Endothelial cell (in vitro differentiated cells): ENCODE measurements at regions not wholly inside any gene's neighbourhood (a gene's known extent, or its start where the extent isn't known, plus 50 kb on each side); places are given as distances from the start of the nearest gene placed in this dataset.

Experiments
- DNase-seq: peaks from one replicate; pipeline ENCODE4 v3.0.0; 2021; ENCODE audit warnings: low spot score
- H3K27ac Mint-ChIP-seq: one replicate; pipeline ENCODE4 v1.8.0; 2021; ENCODE audit warnings: mixed read lengths, inconsistent platforms; ENCODE audit not compliant: unreplicated experiment
- H3K27me3 Mint-ChIP-seq: one replicate; pipeline ENCODE4 v1.8.0; 2021; ENCODE audit warnings: mild to moderate bottlenecking, moderate library complexity, mixed read lengths, inconsistent platforms; ENCODE audit not compliant: unreplicated experiment
- H3K36me3 Mint-ChIP-seq: one replicate; pipeline ENCODE4 v1.8.0; 2021; ENCODE audit warnings: mild to moderate bottlenecking, low read depth, mixed read lengths, inconsistent platforms; ENCODE audit not compliant: unreplicated experiment
- H3K4me1 Mint-ChIP-seq: one replicate; pipeline ENCODE4 v1.8.0; 2021; ENCODE audit warnings: mild to moderate bottlenecking, mixed read lengths, inconsistent platforms; ENCODE audit not compliant: unreplicated experiment
- H3K4me3 Mint-ChIP-seq: one replicate; pipeline ENCODE4 v1.8.0; 2021; ENCODE audit warnings: mild to moderate bottlenecking, mixed read lengths, inconsistent platforms; ENCODE audit not compliant: unreplicated experiment
- H3K9me3 Mint-ChIP-seq: one replicate; pipeline ENCODE4 v1.8.0; 2021; ENCODE audit warnings: mixed read lengths, inconsistent platforms; ENCODE audit not compliant: unreplicated experiment
- TF ChIP-seq, protein P1 (sequence below): fragments of 200-600 bp; sonication (generic); IDR thresholded peaks from one replicate; pipeline ENCODE4 v1.5.0; 2021; ENCODE audit warnings: antibody characterized with exemption; ENCODE audit not compliant: unreplicated experiment

DNA sequence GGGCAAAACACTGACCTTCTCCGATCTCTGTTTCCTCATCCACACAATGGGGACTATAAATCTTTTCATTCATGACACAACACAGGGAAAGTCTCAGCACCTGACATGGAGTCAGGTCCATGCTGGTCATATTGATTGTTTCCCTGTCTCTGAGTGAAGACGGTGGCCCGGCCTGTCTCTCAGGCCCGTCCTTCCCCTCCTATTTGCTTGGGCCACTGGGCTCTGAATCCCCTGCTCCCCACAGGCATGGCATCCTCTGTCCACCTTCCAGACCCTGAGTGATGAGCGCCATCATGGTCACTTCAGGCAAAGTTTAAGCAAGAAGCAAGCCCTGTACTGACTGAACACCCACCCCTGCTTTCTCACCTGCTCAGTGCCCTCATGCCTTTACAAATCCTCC is 113.3 kb upstream of the ALX4 start:
- Mint-ChIP-seq H3K4me1 (peaks cover 18% of the 10 kb centered on the region), H3K9me3 (no peaks in the 10 kb centered on the region), H3K27ac (no peak overlapping the region), H3K36me3 (no peaks in the 10 kb centered on the region), H3K4me3 (no peak overlapping the region), H3K27me3 (peaks cover 2% of the 10 kb centered on the region)
- no peak for DNase-seq
- TF ChIP-seq, protein P1, sequence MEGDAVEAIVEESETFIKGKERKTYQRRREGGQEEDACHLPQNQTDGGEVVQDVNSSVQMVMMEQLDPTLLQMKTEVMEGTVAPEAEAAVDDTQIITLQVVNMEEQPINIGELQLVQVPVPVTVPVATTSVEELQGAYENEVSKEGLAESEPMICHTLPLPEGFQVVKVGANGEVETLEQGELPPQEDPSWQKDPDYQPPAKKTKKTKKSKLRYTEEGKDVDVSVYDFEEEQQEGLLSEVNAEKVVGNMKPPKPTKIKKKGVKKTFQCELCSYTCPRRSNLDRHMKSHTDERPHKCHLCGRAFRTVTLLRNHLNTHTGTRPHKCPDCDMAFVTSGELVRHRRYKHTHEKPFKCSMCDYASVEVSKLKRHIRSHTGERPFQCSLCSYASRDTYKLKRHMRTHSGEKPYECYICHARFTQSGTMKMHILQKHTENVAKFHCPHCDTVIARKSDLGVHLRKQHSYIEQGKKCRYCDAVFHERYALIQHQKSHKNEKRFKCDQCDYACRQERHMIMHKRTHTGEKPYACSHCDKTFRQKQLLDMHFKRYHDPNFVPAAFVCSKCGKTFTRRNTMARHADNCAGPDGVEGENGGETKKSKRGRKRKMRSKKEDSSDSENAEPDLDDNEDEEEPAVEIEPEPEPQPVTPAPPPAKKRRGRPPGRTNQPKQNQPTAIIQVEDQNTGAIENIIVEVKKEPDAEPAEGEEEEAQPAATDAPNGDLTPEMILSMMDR: no peak

- peaks cover 18% of the 10 kb centered on the region for H3K4me1 Mint-ChIP-seq
- no peaks in the 10 kb centered on the region for H3K36me3 Mint-ChIP-seq
- no peaks in the 10 kb centered on the region for H3K27me3 Mint-ChIP-seq
- H3K4me3 Mint-ChIP-seq: no peak overlapping the region
- no peak for DNase-seq
- TF ChIP-seq, protein P1: no peak
- H3K9me3 Mint-ChIP-seq: no peaks in the 10 kb centered on the region
- no peak overlapping the region for H3K27ac Mint-ChIP-seq
Measured at GRCh38 chr11:44424841-44425240, 114.9 kb upstream of the ALX4 start.

- TF ChIP-seq, protein P1: no peak
- no peak for DNase-seq
- no peaks in the 10 kb centered on the region for H3K27me3 Mint-ChIP-seq
- peaks cover 18% of the 10 kb centered on the region for H3K4me1 Mint-ChIP-seq
- H3K36me3 Mint-ChIP-seq: no peaks in the 10 kb centered on the region
- H3K27ac Mint-ChIP-seq: no peak overlapping the region
- H3K4me3 Mint-ChIP-seq: no peak overlapping the region
- no peaks in the 10 kb centered on the region for H3K9me3 Mint-ChIP-seq
Measured at GRCh38 chr11:44426119-44426518, 116.2 kb upstream of the ALX4 start.

DNA sequence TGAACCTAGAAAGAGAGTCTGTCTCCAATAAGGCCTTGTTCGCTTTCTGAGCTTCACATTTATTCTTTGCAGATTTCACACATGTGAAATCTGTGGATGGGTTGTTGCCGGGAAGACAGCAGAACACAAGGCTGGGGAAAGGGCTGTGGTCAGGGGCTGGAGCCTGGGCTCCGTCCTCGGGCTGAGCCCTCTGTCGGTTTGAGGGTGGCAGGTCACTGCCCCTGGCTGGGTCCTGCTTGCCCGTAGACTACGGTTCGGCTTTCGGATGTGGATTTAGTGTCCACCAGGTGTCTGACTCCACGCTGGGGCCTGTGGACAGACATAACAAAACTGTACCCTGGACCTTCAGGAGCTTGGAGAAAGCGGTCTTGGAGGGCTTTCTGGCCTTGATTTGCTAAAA is 117.0 kb upstream of the ALX4 start:
- peaks cover 16% of the 10 kb centered on the region for H3K4me1 Mint-ChIP-seq
- no peaks in the 10 kb centered on the region for H3K36me3 Mint-ChIP-seq
- no peaks in the 10 kb centered on the region for H3K27me3 Mint-ChIP-seq
- TF ChIP-seq, protein P1: no peak
- H3K4me3 Mint-ChIP-seq: no peak overlapping the region
- H3K9me3 Mint-ChIP-seq: no peaks in the 10 kb centered on the region
- H3K27ac Mint-ChIP-seq: no peak overlapping the region
- no peak for DNase-seq

DNA sequence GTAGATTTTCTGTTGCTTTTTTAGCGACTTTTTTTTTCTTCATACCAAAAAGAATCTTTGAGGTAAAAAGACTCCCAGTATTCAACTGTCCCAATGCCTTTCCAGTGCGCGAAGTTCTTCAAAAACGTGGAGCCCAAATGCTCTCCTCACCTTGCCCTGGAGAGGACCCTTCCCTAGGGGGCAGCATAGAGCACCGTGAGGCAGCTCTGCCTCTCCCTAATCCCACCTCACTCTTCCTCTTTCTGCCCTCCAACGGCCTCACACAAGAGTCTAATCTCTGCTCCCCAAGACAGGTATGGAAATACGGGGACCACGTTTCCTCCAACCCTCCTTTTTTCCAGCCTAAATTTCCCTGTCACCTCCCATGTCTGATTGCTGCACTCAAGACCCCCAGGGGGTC is 117.5 kb upstream of the ALX4 start:
- DNase-seq: no peak
- no peaks in the 10 kb centered on the region for H3K27me3 Mint-ChIP-seq

More for the DNA sequence above, 117.5 kb upstream of the ALX4 start:
- Mint-ChIP-seq H3K4me1 (peaks cover 14% of the 10 kb centered on the region), H3K9me3 (no peaks in the 10 kb centered on the region), H3K36me3 (no peaks in the 10 kb centered on the region), H3K27ac (no peak overlapping the region), H3K4me3 (peak overlapping the region; percentile 39)
- TF ChIP-seq, protein P1: no peak
